ENCODE measurements at regions not wholly inside any gene's neighbourhood (a gene's known extent, or its start where the extent isn't known, plus 50 kb on each side); places are given as distances from the start of the nearest gene placed in this dataset.
"Not testable (repeated sequence)": the region's sequence is repeated elsewhere in the genome, so short reads cannot be mapped to it uniquely, and the experiment has no call there.

GRCh38 chr13:79895416-79895815 lies 414.5 kb downstream of the NDFIP2 start:
- intact Hi-C loops (cut with micrococcal nuclease), result no loop called here

GRCh38 chr13:79887278-79887677 lies 406.3 kb downstream of the NDFIP2 start:
- H2BK15ac ChIP-seq (ENCODE audit: low read depth, low read length); H2AFZ ChIP-seq (replicated peaks; ENCODE audit: low read length, poor library complexity); H3K18ac ChIP-seq (ENCODE audit: low read depth, low read length); in situ Hi-C loops (cut with MboI; ENCODE audit: low sequenced_read_pairs); H3K9ac ChIP-seq (ENCODE audit: low read depth, low read length); H3K56ac ChIP-seq (ENCODE audit: extremely low read depth, insufficient read depth, low read length); dilution Hi-C loops (cut with HindIII; ENCODE audit: low sequenced_read_pairs, unreplicated experiment); H4K20me1 ChIP-seq (ENCODE audit: insufficient read depth, low read length); H3K27me3 ChIP-seq (ENCODE audit: control insufficient read depth, insufficient read depth, low read length); H4K91ac ChIP-seq (ENCODE audit: insufficient read depth, low read depth, low read length); H2BK120ac ChIP-seq (ENCODE audit: low read depth, low read length); H3K4me2 ChIP-seq (ENCODE audit: low read depth, low read length); H3K14ac ChIP-seq (replicated peaks; ENCODE audit: low read depth, low read length); POLR2A ChIA-PET (ENCODE audit: unreplicated experiment); ATAC-seq (ENCODE audit: low read depth); H3K9me1 ChIP-seq (ENCODE audit: insufficient read depth, low read length); H2AK5ac ChIP-seq (ENCODE audit: low read depth, low read length); H3K36me3 ChIP-seq (ENCODE audit: control insufficient read depth, insufficient read depth, low read length); H3K4ac ChIP-seq (ENCODE audit: low read depth, low read length); H3K4me3 ChIP-seq (ENCODE audit: insufficient read depth, low read depth, low read length); H3K79me1 ChIP-seq (ENCODE audit: low read depth in 1 of 2, low read length in 2 of 2); H2BK20ac ChIP-seq (ENCODE audit: low read depth, low read length); H4K5ac ChIP-seq (ENCODE audit: low read depth, low read length); intact Hi-C loops (cut with micrococcal nuclease); H2BK5ac ChIP-seq (ENCODE audit: low read depth, low read length, poor library complexity, severe bottlenecking); H4K8ac ChIP-seq (ENCODE audit: low read depth in 2 of 2, low read length in 2 of 2); CTCF ChIA-PET; BruUV-seq (replicated peaks); DNase-seq; H3K9me3 ChIP-seq (ENCODE audit: control insufficient read depth, insufficient read depth, low read length); H2AK9ac ChIP-seq (replicated peaks; ENCODE audit: low read depth, low read length, poor library complexity); H3K23ac ChIP-seq (ENCODE audit: low read depth, low read length); H3K4me1 ChIP-seq (ENCODE audit: control insufficient read depth, insufficient read depth, low read length); H3K27ac ChIP-seq (ENCODE audit: insufficient read depth, low read length): not testable (repeated sequence)
- WGBS, 2 experiments (ENCODE audit: extremely low coverage in 2 of 2, insufficient read length in 1 of 2), result 60% methylated on average over 1 of the region's 8 CpGs; no CpG with 5 or more reads in 1 of the 2 experiments

More at GRCh38 chr13:79895416-79895815, 414.5 kb downstream of the NDFIP2 start:
- 88% methylated on average over 4 of the region's 6 CpGs; no CpG with 5 or more reads in 1 of the 2 experiments for WGBS, 2 experiments (ENCODE audit: extremely low coverage in 2 of 2, insufficient read length in 1 of 2)
- H2BK120ac ChIP-seq (ENCODE audit: low read depth, low read length), result no peak overlapping the region
- no peak overlapping the region for H3K4me3 ChIP-seq (ENCODE audit: insufficient read depth, low read depth, low read length)
- in situ Hi-C loops (cut with MboI; ENCODE audit: low sequenced_read_pairs), result no loop called here
- POLR2A ChIA-PET (ENCODE audit: unreplicated experiment), result no interaction called here
- CTCF ChIA-PET, result no interaction called here
- H2BK20ac ChIP-seq (ENCODE audit: low read depth, low read length), result no peak overlapping the region
- H3K18ac ChIP-seq (ENCODE audit: low read depth, low read length), result no peak overlapping the region
- no peaks in the 10 kb centered on the region for H3K36me3 ChIP-seq (ENCODE audit: control insufficient read depth, insufficient read depth, low read length)
- H3K79me1 ChIP-seq (ENCODE audit: low read depth in 1 of 2, low read length in 2 of 2), result no peaks in the 10 kb centered on the region
- no TSS peak for BruUV-seq (replicated peaks)
- H2BK15ac ChIP-seq (ENCODE audit: low read depth, low read length), result no peak overlapping the region
- no peak overlapping the region for H3K23ac ChIP-seq (ENCODE audit: low read depth, low read length)
- H4K8ac ChIP-seq (ENCODE audit: low read depth in 2 of 2, low read length in 2 of 2), result no peak overlapping the region
- dilution Hi-C loops (cut with HindIII; ENCODE audit: low sequenced_read_pairs, unreplicated experiment), result no loop called here
- H4K91ac ChIP-seq (ENCODE audit: insufficient read depth, low read depth, low read length), result no peak overlapping the region
- no peak overlapping the region for H2BK5ac ChIP-seq (ENCODE audit: low read depth, low read length, poor library complexity, severe bottlenecking)
- no peaks in the 10 kb centered on the region for H3K9me1 ChIP-seq (ENCODE audit: insufficient read depth, low read length)
- no peak for TF ChIP-seq RCOR1 (IDR thresholded peaks at IDR 0.05; ENCODE audit: insufficient replicate concordance, low read length)
- TF ChIP-seq RFX5 (IDR thresholded peaks at IDR 0.05; ENCODE audit: low read depth, low read length), result no peak
- TF ChIP-seq BHLHE40 (IDR thresholded peaks at IDR 0.05; ENCODE audit: low read depth, low read length), result no peak
- no peak overlapping the region for H3K56ac ChIP-seq (ENCODE audit: extremely low read depth, insufficient read depth, low read length)
- no peak overlapping the region for H2AFZ ChIP-seq (replicated peaks; ENCODE audit: low read length, poor library complexity)
- H3K27me3 ChIP-seq (ENCODE audit: control insufficient read depth, insufficient read depth, low read length), result no peaks in the 10 kb centered on the region
- H3K27ac ChIP-seq (ENCODE audit: insufficient read depth, low read length), result no peak overlapping the region
- H2AK5ac ChIP-seq (ENCODE audit: low read depth, low read length), result no peak overlapping the region
- DNase-seq, result no peak
- H2AK9ac ChIP-seq (replicated peaks; ENCODE audit: low read depth, low read length, poor library complexity), result no peak overlapping the region
- no peak overlapping the region for H3K14ac ChIP-seq (replicated peaks; ENCODE audit: low read depth, low read length)
- ATAC-seq (ENCODE audit: low read depth), result no peak
- no peaks in the 10 kb centered on the region for H3K9me3 ChIP-seq (ENCODE audit: control insufficient read depth, insufficient read depth, low read length)
- no peaks in the 10 kb centered on the region for H3K4me1 ChIP-seq (ENCODE audit: control insufficient read depth, insufficient read depth, low read length)
- no peak overlapping the region for H3K9ac ChIP-seq (ENCODE audit: low read depth, low read length)
- no peak overlapping the region for H4K5ac ChIP-seq (ENCODE audit: low read depth, low read length)
- no peak overlapping the region for H3K4ac ChIP-seq (ENCODE audit: low read depth, low read length)
- H3K4me2 ChIP-seq (ENCODE audit: low read depth, low read length), result no peak overlapping the region
- H4K20me1 ChIP-seq (ENCODE audit: insufficient read depth, low read length), result no peaks in the 10 kb centered on the region

Measured in IMR-90 (cell line).